NCI-H460 (cell line): ENCODE measurements at regions not wholly inside any gene's neighbourhood (a gene's known extent, or its start where the extent isn't known, plus 50 kb on each side); places are given as distances from the start of the nearest gene placed in this dataset.
"Not testable (repeated sequence)": the region's sequence is repeated elsewhere in the genome, so short reads cannot be mapped to it uniquely, and the experiment has no call there.

ENCODE experiments used
- DNase-seq: peaks from one replicate; pipeline ENCODE4 v3.0.0-alpha.2; 2016; ENCODE audit warnings: low read depth; ENCODE audit errors: extremely low read depth

- DNase-seq: peak; percentile 95
These were observed 59.7 kb downstream of the RAP2B start for GRCh38 chr3:153221748-153222162.

- not testable (repeated sequence) for DNase-seq
These were observed 64.9 kb downstream of the RAP2B start for GRCh38 chr3:153226877-153227276.

- DNase-seq: not testable (repeated sequence)
These were observed 68.4 kb downstream of the RAP2B start for GRCh38 chr3:153230427-153230826.

GRCh38 chr3:153231245-153231644 is 69.2 kb downstream of the RAP2B start:
- DNase-seq: not testable (repeated sequence)

GRCh38 chr3:153232050-153232752 is 70.2 kb downstream of the RAP2B start:
- DNase-seq: not testable (repeated sequence)

GRCh38 chr3:153232851-153233271 is 70.8 kb downstream of the RAP2B start:
- DNase-seq: no peak

- DNase-seq: no peak
These were observed 72.0 kb downstream of the RAP2B start for GRCh38 chr3:153233986-153234385.

- DNase-seq: no peak
These were observed 80.9 kb downstream of the RAP2B start for GRCh38 chr3:153242896-153243295.

- DNase-seq: no peak
These were observed 82.9 kb downstream of the RAP2B start for GRCh38 chr3:153244961-153245360.

- no peak for DNase-seq
These were observed 83.6 kb downstream of the RAP2B start for GRCh38 chr3:153245661-153246060.

GRCh38 chr3:153246331-153246730 is 84.3 kb downstream of the RAP2B start:
- DNase-seq: no peak

GRCh38 chr3:153246806-153247205 is 84.8 kb downstream of the RAP2B start:
- no peak for DNase-seq

- DNase-seq: no peak
These were observed 85.6 kb downstream of the RAP2B start for GRCh38 chr3:153247331-153248330.

- DNase-seq: not testable (repeated sequence)
These were observed 86.8 kb downstream of the RAP2B start for GRCh38 chr3:153248835-153249234.

- no peak for DNase-seq
These were observed 87.9 kb downstream of the RAP2B start for GRCh38 chr3:153249906-153250305.

GRCh38 chr3:153250446-153250845 is 88.4 kb downstream of the RAP2B start:
- no peak for DNase-seq

- no peak for DNase-seq
These were observed 90.9 kb downstream of the RAP2B start for GRCh38 chr3:153252963-153253362.

GRCh38 chr3:153254361-153254760 is 92.3 kb downstream of the RAP2B start:
- no peak for DNase-seq

- no peak for DNase-seq
These were observed 95.8 kb downstream of the RAP2B start for GRCh38 chr3:153257673-153258351.

GRCh38 chr3:153259956-153260355 is 97.9 kb downstream of the RAP2B start:
- DNase-seq: no peak

GRCh38 chr3:153260681-153261080 is 98.7 kb downstream of the RAP2B start:
- DNase-seq: no peak
